Neuronal stem cell (in vitro differentiated cells): ENCODE measurements at regions not wholly inside any gene's neighbourhood (a gene's known extent, or its start where the extent isn't known, plus 50 kb on each side); places are given as distances from the start of the nearest gene placed in this dataset.

ENCODE experiments used
- DNase-seq: peaks from one replicate; pipeline ENCODE4 v3.0.0-alpha.2; 2013; ENCODE audit warnings: low spot score
- H2AFZ ChIP-seq: one replicate; pipeline ENCODE4 v1.6.1; 2013; ENCODE audit warnings: mild to moderate bottlenecking, low read length, inconsistent platforms
- H2AK5ac ChIP-seq: 2 replicates; pipeline ENCODE4 v1.6.1; 2013; ENCODE audit warnings: low read depth, mild to moderate bottlenecking, inconsistent platforms, low read length, moderate library complexity, mixed read lengths
- H2BK120ac ChIP-seq: 2 replicates; pipeline ENCODE4 v1.6.1; 2013; ENCODE audit warnings: low read depth, mild to moderate bottlenecking, inconsistent platforms, low read length, moderate library complexity, mixed read lengths
- H2BK12ac ChIP-seq: one replicate; pipeline ENCODE4 v1.6.1; 2013; ENCODE audit warnings: low read length, inconsistent platforms
- H2BK15ac ChIP-seq: 2 replicates; pipeline ENCODE4 v1.6.1; 2013; ENCODE audit warnings: mild to moderate bottlenecking, low read length, inconsistent platforms, mixed read lengths
- H2BK5ac ChIP-seq: one replicate; pipeline ENCODE4 v1.6.1; 2013; ENCODE audit warnings: inconsistent platforms, mild to moderate bottlenecking, low read length, moderate library complexity
- H3K14ac ChIP-seq: one replicate; pipeline ENCODE4 v1.6.1; 2013; ENCODE audit warnings: low read length, inconsistent platforms
- H3K18ac ChIP-seq: 2 replicates; pipeline ENCODE4 v1.6.1; 2013; ENCODE audit warnings: low read length, inconsistent platforms
- H3K23ac ChIP-seq: 2 replicates; pipeline ENCODE4 v1.6.1; 2013; ENCODE audit warnings: low read depth, mild to moderate bottlenecking, mixed read lengths, low read length, inconsistent platforms; ENCODE audit not compliant: poor library complexity
- H3K27ac ChIP-seq: replicated peaks from 3 replicates; pipeline ENCODE4 v1.5.1; 2013; ENCODE audit warnings: low read length, inconsistent platforms
- H3K27me3 ChIP-seq, 3 experiments: 2 replicates each; pipeline ENCODE4 v1.6.1; 2013; ENCODE audit warnings: low read length in 3 of 3, mild to moderate bottlenecking in 2 of 3, inconsistent platforms in 1 of 3, low read depth in 1 of 3, mixed read lengths in 1 of 3, moderate library complexity in 1 of 3; ENCODE audit not compliant: control insufficient read depth in 3 of 3, insufficient read depth in 3 of 3
- H3K36me3 ChIP-seq, 2 donors: replicated peaks in 1 of 2; 2 replicates each; pipeline ENCODE4 v1.6.1; 2013; ENCODE audit warnings: low read length in 2 of 2; ENCODE audit not compliant: control insufficient read depth in 2 of 2, insufficient read depth in 2 of 2
- H3K4ac ChIP-seq: 2 replicates; pipeline ENCODE4 v1.6.1; 2013; ENCODE audit warnings: inconsistent platforms, mild to moderate bottlenecking, low read length, moderate library complexity
- H3K4me1 ChIP-seq, 2 donors: 1 replicate in 1 of 2; 2 replicates in 1 of 2; pipeline ENCODE4 v1.6.1; 2013; ENCODE audit warnings: low read length in 2 of 2, low read depth in 1 of 2; ENCODE audit not compliant: control insufficient read depth in 2 of 2, insufficient read depth in 1 of 2
- H3K4me2 ChIP-seq: one replicate; pipeline ENCODE4 v1.6.1; 2013; ENCODE audit warnings: mild to moderate bottlenecking, low read length, inconsistent platforms; ENCODE audit not compliant: insufficient read depth, poor library complexity, severe bottlenecking
- H3K4me3 ChIP-seq, 2 donors: 2 replicates each; pipeline ENCODE4 v1.5.1; 2013; ENCODE audit warnings: low read length in 2 of 2, mild to moderate bottlenecking in 2 of 2, inconsistent platforms in 1 of 2, moderate library complexity in 1 of 2
- H3K79me1 ChIP-seq: one replicate; pipeline ENCODE4 v1.6.1; 2013; ENCODE audit warnings: low read depth, mild to moderate bottlenecking, inconsistent platforms, low read length, moderate library complexity
- H3K9ac ChIP-seq: one replicate; pipeline ENCODE4 v1.6.1; 2013; ENCODE audit warnings: mild to moderate bottlenecking, low read depth, low read length, inconsistent platforms; ENCODE audit not compliant: poor library complexity
- H3K9me3 ChIP-seq, 2 donors: replicated peaks in 1 of 2; 2 replicates each; pipeline versions ENCODE3 to v1.6.1; 2013; ENCODE audit warnings: low read length in 2 of 2, mild to moderate bottlenecking in 2 of 2, inconsistent platforms in 1 of 2, low read depth in 1 of 2, mixed read lengths in 1 of 2, moderate library complexity in 1 of 2; ENCODE audit not compliant: control insufficient read depth in 2 of 2, insufficient read depth in 1 of 2
- H4K8ac ChIP-seq: one replicate; pipeline ENCODE4 v1.6.1; 2013; ENCODE audit warnings: low read depth, mild to moderate bottlenecking, inconsistent platforms, low read length, moderate library complexity
- H4K91ac ChIP-seq: one replicate; pipeline ENCODE4 v1.6.1; 2013; ENCODE audit warnings: low read length, low read depth, mild to moderate bottlenecking, inconsistent platforms; ENCODE audit not compliant: poor library complexity
- WGBS, 2 donors: extraction: QIAGEN DNeasy Blood & Tissue Kit; methylation state at CpG; one replicate each; pipeline ENCODE4 v1.1.7; 2013; ENCODE audit warnings: missing lambda C conversion rate in 2 of 2, mixed read lengths in 1 of 2; ENCODE audit not compliant: insufficient read length in 2 of 2, insufficient replicate concordance in 1 of 2; ENCODE audit errors: extremely low coverage in 2 of 2; 5-methylcytosine and 5-hydroxymethylcytosine counted together

- no peaks in the 10 kb centered on the region for H3K27me3 ChIP-seq
- no peaks in the 10 kb centered on the region for H3K36me3 ChIP-seq
- no peak overlapping the region for H2BK12ac ChIP-seq
- H3K79me1 ChIP-seq, result no peaks in the 10 kb centered on the region
- no peak overlapping the region for H4K91ac ChIP-seq
- WGBS, 2 donors, result no CpG with 5 or more reads among the region's 6 CpGs
- no peak overlapping the region for H2BK120ac ChIP-seq
- peaks cover 0 to 3% of the 10 kb centered on the region in 2 donors for H3K4me1 ChIP-seq
- H3K27ac ChIP-seq, result no peak overlapping the region
- H3K4ac ChIP-seq, result no peak overlapping the region
- H3K9me3 ChIP-seq, result no peaks in the 10 kb centered on the region
- H3K18ac ChIP-seq, result no peak overlapping the region
- H2BK5ac ChIP-seq, result no peak overlapping the region
- H3K4me2 ChIP-seq, result no peak overlapping the region
- H3K23ac ChIP-seq, result no peak overlapping the region
- DNase-seq, result no peak
- no peak overlapping the region for H3K9ac ChIP-seq
- H2AFZ ChIP-seq, result no peak overlapping the region
- H3K4me3 ChIP-seq, result no peak overlapping the region
- H3K14ac ChIP-seq, result no peak overlapping the region
- no peak overlapping the region for H2AK5ac ChIP-seq
- no peak overlapping the region for H4K8ac ChIP-seq
- no peak overlapping the region for H2BK15ac ChIP-seq
Observed at GRCh38 chr10:47140761-47141348, 159.1 kb upstream of the GDF10 start.

DNA sequence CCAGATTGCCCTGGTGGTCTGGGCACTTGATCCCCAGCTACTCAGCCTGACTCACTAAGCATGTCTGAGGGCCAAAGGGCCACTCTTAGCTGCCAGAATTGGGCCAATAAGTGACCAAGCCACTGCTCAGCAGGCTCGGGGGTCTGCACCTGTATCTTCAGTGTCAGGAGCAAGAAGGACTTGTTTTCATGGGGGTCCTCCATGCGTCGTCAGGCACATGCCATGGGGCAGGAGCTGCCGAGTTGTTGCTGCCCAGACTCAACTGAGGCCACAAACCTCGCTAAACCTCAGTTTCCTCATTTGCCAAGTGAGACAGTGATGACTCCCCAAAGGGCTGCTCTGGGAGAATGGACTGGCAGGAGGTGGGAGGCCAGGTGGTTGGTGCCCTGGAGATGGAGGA is 158.6 kb upstream of the GDF10 start:
- Histone ChIP-seq H3K27me3 (no peaks in the 10 kb centered on the region), H3K4me2 (no peak overlapping the region), H2AFZ (no peak overlapping the region), H2BK120ac (no peak overlapping the region), H3K23ac (no peak overlapping the region), H3K4me3 (no peak overlapping the region), H3K4ac (no peak overlapping the region), H4K91ac (no peak overlapping the region), H2BK5ac (no peak overlapping the region), H3K79me1 (no peaks in the 10 kb centered on the region), H4K8ac (no peak overlapping the region), H3K4me1 (peaks cover 0 to 3% of the 10 kb centered on the region in 2 donors), H3K9me3 (no peaks in the 10 kb centered on the region), H3K27ac (no peak overlapping the region), H2BK15ac (no peak overlapping the region), H2BK12ac (no peak overlapping the region), H3K14ac (no peak overlapping the region), H3K9ac (no peak overlapping the region), H2AK5ac (no peak overlapping the region), H3K18ac (no peak overlapping the region), H3K36me3 (no peaks in the 10 kb centered on the region)
- WGBS, 2 donors, result no CpG with 5 or more reads among the region's 5 CpGs
- no peak for DNase-seq

GRCh38 chr10:47143072-47143471 is 156.9 kb upstream of the GDF10 start:
- no peak overlapping the region for H3K27ac ChIP-seq
- H3K18ac ChIP-seq, result peak overlapping the region; percentile 32

DNA sequence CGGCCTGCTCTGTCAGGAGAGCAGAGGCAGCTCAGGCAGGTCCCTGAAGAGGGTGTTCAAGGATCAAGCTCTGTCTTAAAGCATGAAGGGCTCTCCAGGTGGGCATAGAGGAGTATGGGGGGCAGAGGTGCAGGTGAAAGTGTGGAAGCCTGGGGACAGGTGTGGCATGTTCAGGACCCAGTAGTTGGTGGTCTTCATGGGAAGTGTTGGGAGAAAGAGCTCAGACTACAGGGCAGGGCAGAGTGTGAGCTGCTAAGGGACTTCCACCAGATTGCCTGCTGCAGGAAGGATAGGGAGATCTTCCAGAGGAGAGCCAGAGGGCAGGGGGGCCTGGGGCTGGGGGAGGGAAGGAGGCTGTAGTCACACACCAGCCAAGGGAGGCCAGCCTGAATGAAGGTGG is 156.5 kb upstream of the GDF10 start:
- Histone ChIP-seq H3K27ac (no peak overlapping the region), H2BK5ac (no peak overlapping the region), H2AFZ (no peak overlapping the region), H3K9me3 (no peaks in the 10 kb centered on the region), H3K18ac (no peak overlapping the region), H2BK12ac (no peak overlapping the region), H2AK5ac (no peak overlapping the region), H2BK120ac (no peak overlapping the region), H4K91ac (no peak overlapping the region), H4K8ac (no peak overlapping the region), H3K4me3 (no peak overlapping the region), H3K23ac (no peak overlapping the region), H3K36me3 (no peaks in the 10 kb centered on the region), H3K79me1 (no peaks in the 10 kb centered on the region), H2BK15ac (no peak overlapping the region), H3K4me1 (peaks cover 0 to 3% of the 10 kb centered on the region in 2 donors), H3K4me2 (no peak overlapping the region), H3K9ac (no peak overlapping the region), H3K14ac (no peak overlapping the region), H3K27me3 (no peaks in the 10 kb centered on the region), H3K4ac (no peak overlapping the region)
- DNase-seq, result no peak
- no CpG with 5 or more reads among the region's 1 CpG for WGBS, 2 donors

More at GRCh38 chr10:47143072-47143471, 156.9 kb upstream of the GDF10 start:
- WGBS, 2 donors, result no CpG with 5 or more reads among the region's 9 CpGs
- Histone ChIP-seq H2BK15ac (no peak overlapping the region), H3K4me2 (no peak overlapping the region), H2AK5ac (no peak overlapping the region), H3K36me3 (no peaks in the 10 kb centered on the region), H3K4ac (no peak overlapping the region), H2BK120ac (no peak overlapping the region), H3K79me1 (no peaks in the 10 kb centered on the region), H3K27me3 (no peaks in the 10 kb centered on the region), H3K4me3 (no peak overlapping the region), H3K23ac (no peak overlapping the region), H3K4me1 (peaks cover 0 to 3% of the 10 kb centered on the region in 2 donors), H3K14ac (no peak overlapping the region), H2AFZ (no peak overlapping the region), H3K9me3 (no peaks in the 10 kb centered on the region), H3K9ac (no peak overlapping the region), H4K8ac (no peak overlapping the region), H4K91ac (no peak overlapping the region), H2BK12ac (no peak overlapping the region), H2BK5ac (no peak overlapping the region)
- no peak for DNase-seq
